A673 (cell line): ENCODE measurements at regions not wholly inside any gene's neighbourhood (a gene's known extent, or its start where the extent isn't known, plus 50 kb on each side); places are given as distances from the start of the nearest gene placed in this dataset.

Experiments
- CTCF ChIP-seq: fragments of 300-800, 200-600 bp; sonication (generic); conservative IDR thresholded peaks from 2 replicates; pipeline ENCODE4 v1.5.1; 2017; ENCODE audit warnings: low read depth, mild to moderate bottlenecking, antibody characterized with exemption, low read length, moderate library complexity, mixed read lengths
- EZH2 ChIP-seq: fragments of 200-600 bp; sonication (generic); IDR thresholded peaks from 2 replicates; pipeline ENCODE4 v1.6.1; 2017; ENCODE audit warnings: borderline replicate concordance, low read depth, mild to moderate bottlenecking, mixed read lengths, antibody characterized with exemption, low read length; ENCODE audit not compliant: poor library complexity, severe bottlenecking

GRCh38 chr20:10848810-10849370 lies 175.1 kb upstream of the JAG1 start:
- TF ChIP-seq CTCF, result no peak
- TF ChIP-seq EZH2, result no peak
